Neural progenitor cell (in vitro differentiated cells): ENCODE measurements at regions not wholly inside any gene's neighbourhood (a gene's known extent, or its start where the extent isn't known, plus 50 kb on each side); places are given as distances from the start of the nearest gene placed in this dataset.
A peak's percentile ranks its signal among the peaks of the same experiment; 100 is the strongest.

Source experiments
- DNase-seq: peaks from one replicate; pipeline ENCODE4 v3.0.0-alpha.2; 2016; ENCODE audit warnings: low spot score
- H2AFZ ChIP-seq: fragments of 200-600 bp; sonication (generic); replicated peaks from 2 replicates; pipeline ENCODE4 v1.6.1; 2016; ENCODE audit warnings: antibody characterized with exemption
- H3F3A ChIP-seq: fragments of 200-600 bp; sonication (generic); 2 replicates; pipeline ENCODE4 v1.6.1; 2016; ENCODE audit warnings: antibody characterized with exemption, low read depth
- H3K27ac ChIP-seq: fragments of 200-600 bp; sonication (generic); 2 replicates; pipeline ENCODE4 v1.5.1; 2016; ENCODE audit warnings: mild to moderate bottlenecking
- H3K27me3 ChIP-seq: fragments of 200-600 bp; sonication (generic); 2 replicates; pipeline ENCODE4 v1.6.1; 2016; ENCODE audit warnings: mild to moderate bottlenecking, moderate library complexity
- H3K36me3 ChIP-seq: fragments of 200-600 bp; sonication (generic); 2 replicates; pipeline ENCODE4 v1.5.1; 2016
- H3K4me1 ChIP-seq: fragments of 200-600 bp; sonication (generic); 2 replicates; pipeline ENCODE4 v1.6.1; 2016; ENCODE audit warnings: mixed run types
- H3K4me2 ChIP-seq: fragments of 200-600 bp; sonication (generic); 2 replicates; pipeline ENCODE4 v1.6.1; 2016
- H3K4me3 ChIP-seq: fragments of 200-600 bp; sonication (generic); 2 replicates; pipeline ENCODE4 v1.5.1; 2016
- H3K79me2 ChIP-seq: fragments of 200-600 bp; sonication (generic); 2 replicates; pipeline ENCODE4 v1.6.1; 2016; ENCODE audit warnings: low read depth
- H3K9ac ChIP-seq: fragments of 200-600 bp; sonication (generic); 2 replicates; pipeline ENCODE4 v1.6.1; 2016
- H3K9me3 ChIP-seq: fragments of 200-600 bp; sonication (generic); 2 replicates; pipeline ENCODE4 v1.5.1; 2016; ENCODE audit warnings: low read depth
- H4K20me1 ChIP-seq: fragments of 200-600 bp; sonication (generic); 2 replicates; pipeline ENCODE4 v1.6.1; 2016; ENCODE audit warnings: low read depth
- H3K27ac Mint-ChIP-seq: 3 replicates; pipeline ENCODE4 v1.8.0; 2021; ENCODE audit warnings: mixed read lengths
- H3K27me3 Mint-ChIP-seq: 2 replicates; pipeline ENCODE4 v1.8.0; 2022; ENCODE audit warnings: low read depth, mild to moderate bottlenecking, inconsistent platforms, moderate library complexity, mixed read lengths; ENCODE audit not compliant: insufficient read depth
- H3K36me3 Mint-ChIP-seq: 3 replicates; pipeline ENCODE4 v1.8.0; 2021; ENCODE audit warnings: mixed read lengths
- H3K4me1 Mint-ChIP-seq: 3 replicates; pipeline ENCODE4 v1.8.0; 2021; ENCODE audit warnings: mixed read lengths
- H3K4me3 Mint-ChIP-seq: 3 replicates; pipeline ENCODE4 v1.8.0; 2021; ENCODE audit warnings: mild to moderate bottlenecking, moderate library complexity, mixed read lengths
- H3K9me3 Mint-ChIP-seq: 3 replicates; pipeline ENCODE4 v1.8.0; 2020; ENCODE audit warnings: mixed read lengths
- EZH2 ChIP-seq: fragments of 200-600 bp; sonication (generic); IDR thresholded peaks from 2 replicates; pipeline ENCODE4 v1.6.1; 2017; ENCODE audit warnings: antibody characterized with exemption, mild to moderate bottlenecking, moderate library complexity
- EZH2phosphoT487 ChIP-seq: fragments of 200-600 bp; sonication (generic); IDR thresholded peaks from 2 replicates; pipeline ENCODE4 v1.6.1; 2017; ENCODE audit warnings: antibody characterized with exemption
- TF ChIP-seq, protein P1 (sequence below): fragments of 200-600 bp; sonication (generic); IDR thresholded peaks from 2 replicates; pipeline ENCODE4 v1.5.1; 2017; ENCODE audit warnings: antibody characterized with exemption, mild to moderate bottlenecking

DNA sequence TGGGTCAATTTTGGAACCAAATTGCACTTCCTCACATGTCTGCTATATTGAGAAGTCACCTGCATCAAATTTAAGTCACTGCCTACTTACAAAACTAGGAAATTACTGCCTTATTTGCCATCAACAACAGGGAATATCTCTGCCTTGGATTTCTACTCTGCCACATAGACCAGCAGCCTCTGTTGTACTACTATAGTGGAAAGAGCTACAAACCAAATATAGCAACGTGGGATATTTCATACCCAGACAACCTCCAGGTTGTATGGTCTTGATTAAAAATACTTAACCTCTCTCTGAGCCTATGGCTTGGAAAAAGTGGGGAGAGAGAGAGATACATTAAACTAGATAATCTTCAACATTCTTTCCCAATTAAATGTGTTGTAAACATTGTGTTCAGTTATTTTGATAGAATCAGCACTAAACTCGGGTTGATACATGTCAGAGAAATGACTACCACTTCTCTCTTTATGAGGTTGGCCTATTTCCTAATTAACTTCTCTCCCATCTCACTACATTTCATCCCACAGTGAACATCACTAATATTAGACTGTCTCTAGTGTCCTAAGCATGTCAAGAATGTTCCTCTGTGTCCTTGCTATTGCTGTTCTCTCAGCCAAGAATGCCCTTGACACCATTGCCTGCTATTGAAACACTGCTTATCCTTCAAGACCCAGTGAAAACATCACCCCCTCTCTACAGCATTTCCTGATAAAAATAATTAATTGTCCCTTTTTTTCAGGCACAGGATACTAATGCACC, 421.2 kb downstream of the IPMK start:
- no peaks in the 10 kb centered on the region for H3F3A ChIP-seq
- Mint-ChIP-seq H3K9me3 (no peaks in the 10 kb centered on the region), H3K27me3 (no peaks in the 10 kb centered on the region), H3K36me3 (no peaks in the 10 kb centered on the region), H3K4me1 (peaks cover 14% of the 10 kb centered on the region), H3K27ac (no peak overlapping the region), H3K4me3 (no peak overlapping the region)
- TF ChIP-seq EZH2 (no peak), EZH2phosphoT487 (no peak)
- TF ChIP-seq, protein P1, sequence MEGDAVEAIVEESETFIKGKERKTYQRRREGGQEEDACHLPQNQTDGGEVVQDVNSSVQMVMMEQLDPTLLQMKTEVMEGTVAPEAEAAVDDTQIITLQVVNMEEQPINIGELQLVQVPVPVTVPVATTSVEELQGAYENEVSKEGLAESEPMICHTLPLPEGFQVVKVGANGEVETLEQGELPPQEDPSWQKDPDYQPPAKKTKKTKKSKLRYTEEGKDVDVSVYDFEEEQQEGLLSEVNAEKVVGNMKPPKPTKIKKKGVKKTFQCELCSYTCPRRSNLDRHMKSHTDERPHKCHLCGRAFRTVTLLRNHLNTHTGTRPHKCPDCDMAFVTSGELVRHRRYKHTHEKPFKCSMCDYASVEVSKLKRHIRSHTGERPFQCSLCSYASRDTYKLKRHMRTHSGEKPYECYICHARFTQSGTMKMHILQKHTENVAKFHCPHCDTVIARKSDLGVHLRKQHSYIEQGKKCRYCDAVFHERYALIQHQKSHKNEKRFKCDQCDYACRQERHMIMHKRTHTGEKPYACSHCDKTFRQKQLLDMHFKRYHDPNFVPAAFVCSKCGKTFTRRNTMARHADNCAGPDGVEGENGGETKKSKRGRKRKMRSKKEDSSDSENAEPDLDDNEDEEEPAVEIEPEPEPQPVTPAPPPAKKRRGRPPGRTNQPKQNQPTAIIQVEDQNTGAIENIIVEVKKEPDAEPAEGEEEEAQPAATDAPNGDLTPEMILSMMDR, result no peak
- no peaks in the 10 kb centered on the region for H3K27me3 ChIP-seq
- H3K9me3 ChIP-seq, result no peaks in the 10 kb centered on the region
- no peak overlapping the region for H3K4me3 ChIP-seq
- H2AFZ ChIP-seq, result no peak overlapping the region
- H3K4me1 ChIP-seq, result peaks cover 17% of the 10 kb centered on the region
- H3K4me2 ChIP-seq, result no peak overlapping the region
- H3K27ac ChIP-seq, result no peak overlapping the region
- H4K20me1 ChIP-seq, result no peaks in the 10 kb centered on the region
- H3K36me3 ChIP-seq, result no peaks in the 10 kb centered on the region
- no peaks in the 10 kb centered on the region for H3K79me2 ChIP-seq
- no peak overlapping the region for H3K9ac ChIP-seq
- DNase-seq, result no peak

- H3K36me3 ChIP-seq, result no peaks in the 10 kb centered on the region
- H3K4me1 ChIP-seq, result peaks cover 17% of the 10 kb centered on the region
- H3K27ac ChIP-seq, result no peak overlapping the region
- H3K4me2 ChIP-seq, result no peak overlapping the region
- H3K9ac ChIP-seq, result no peak overlapping the region
- no peaks in the 10 kb centered on the region for H4K20me1 ChIP-seq
- no peak overlapping the region for H3K27ac Mint-ChIP-seq
- H3K27me3 Mint-ChIP-seq, result peaks cover 2% of the 10 kb centered on the region
- no peaks in the 10 kb centered on the region for H3K36me3 Mint-ChIP-seq
- H3K9me3 Mint-ChIP-seq, result peaks cover 2% of the 10 kb centered on the region
- no peak overlapping the region for H2AFZ ChIP-seq
- H3K4me3 Mint-ChIP-seq, result no peak overlapping the region
- TF ChIP-seq EZH2phosphoT487 (peak; percentile 33), EZH2 (no peak)
- no peaks in the 10 kb centered on the region for H3K27me3 ChIP-seq
- H3K4me3 ChIP-seq, result no peak overlapping the region
- H3K9me3 ChIP-seq, result no peaks in the 10 kb centered on the region
- no peaks in the 10 kb centered on the region for H3K79me2 ChIP-seq
- H3F3A ChIP-seq, result no peaks in the 10 kb centered on the region
- DNase-seq, result no peak
- H3K4me1 Mint-ChIP-seq, result peaks cover 14% of the 10 kb centered on the region
These were observed 423.2 kb downstream of the IPMK start for GRCh38 chr10:57844387-57844998.

DNA sequence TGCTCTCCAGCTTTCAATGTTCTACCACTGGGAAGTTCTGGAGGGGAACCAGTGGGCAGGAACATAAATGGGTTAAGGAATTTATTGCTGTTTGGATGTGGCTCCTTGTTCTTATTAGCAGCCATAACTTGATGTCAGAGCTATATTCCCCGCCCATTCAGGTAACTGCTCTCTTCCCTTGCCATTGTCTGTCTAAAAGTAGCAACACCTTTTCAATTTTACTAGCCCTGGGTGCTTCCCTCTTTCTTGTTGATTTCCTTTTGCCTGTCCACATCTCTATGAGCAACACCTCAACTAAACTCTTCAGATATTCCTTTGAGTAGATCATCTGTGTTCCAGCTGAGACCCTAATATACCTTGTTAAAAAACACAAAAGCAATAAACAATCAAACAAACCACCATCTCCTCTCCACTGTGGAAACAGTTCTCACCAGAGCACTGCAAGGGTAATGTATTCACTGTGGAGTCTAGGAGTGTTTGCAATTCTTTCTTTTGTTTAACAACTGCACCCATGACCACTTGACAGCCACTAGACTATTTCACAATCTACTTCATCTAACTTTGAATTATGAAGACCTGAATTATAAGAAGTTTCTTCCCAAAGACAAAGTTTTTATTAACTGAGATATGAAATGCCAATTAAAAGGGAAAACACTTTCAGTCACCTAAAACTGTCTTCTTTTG, 436.7 kb downstream of the IPMK start:
- Mint-ChIP-seq H3K27ac (no peak overlapping the region), H3K36me3 (no peaks in the 10 kb centered on the region), H3K4me1 (no peaks in the 10 kb centered on the region), H3K4me3 (no peak overlapping the region), H3K9me3 (no peaks in the 10 kb centered on the region), H3K27me3 (no peaks in the 10 kb centered on the region)
- DNase-seq, result no peak
- Histone ChIP-seq H3F3A (no peaks in the 10 kb centered on the region), H3K9me3 (no peaks in the 10 kb centered on the region), H3K79me2 (no peaks in the 10 kb centered on the region), H2AFZ (no peak overlapping the region), H3K27ac (no peak overlapping the region), H3K9ac (no peak overlapping the region), H4K20me1 (no peaks in the 10 kb centered on the region), H3K4me1 (no peaks in the 10 kb centered on the region), H3K4me3 (no peak overlapping the region), H3K36me3 (no peaks in the 10 kb centered on the region), H3K27me3 (no peaks in the 10 kb centered on the region), H3K4me2 (no peak overlapping the region)
- TF ChIP-seq EZH2 (no peak), EZH2phosphoT487 (no peak)
- TF ChIP-seq, protein P1, result no peak
